Upper lobe of left lung (tissue), 6 donors: ENCODE measurements at regions not wholly inside any gene's neighbourhood (a gene's known extent, or its start where the extent isn't known, plus 50 kb on each side); places are given as distances from the start of the nearest gene placed in this dataset.

Source experiments
- ATAC-seq, 2 donors: fragments of 200-7000 bp; cut with Tn5 transposase; one replicate each; pipeline ENCODE4 v1.9.1; 2022; ENCODE audit warnings: mild to moderate bottlenecking in 2 of 2, moderate library complexity in 2 of 2; ENCODE audit not compliant: low FRiP score in 2 of 2
- DNase-seq, 2 donors: peaks; one replicate each; pipeline ENCODE4 v3.0.0-alpha.2; 2019 to 2020
- H3K27ac ChIP-seq, 4 donors: fragments of 200-600 bp; sonication (generic); one replicate each; pipeline ENCODE4 v1.5.1; 2016 to 2019
- H3K27me3 ChIP-seq, 4 donors: fragments of 200-600 bp; sonication (generic); one replicate each; pipeline ENCODE4 v1.5.1; 2017 to 2019
- H3K36me3 ChIP-seq, 4 donors: fragments of 200-600 bp; sonication (generic); one replicate each; pipeline ENCODE4 v1.5.1; 2016 to 2019
- H3K4me1 ChIP-seq, 4 donors: fragments of 200-600 bp; sonication (generic); one replicate each; pipeline ENCODE4 v1.5.1; 2018 to 2019
- H3K4me3 ChIP-seq, 4 donors: fragments of 200-600 bp; sonication (generic); one replicate each; pipeline ENCODE4 v1.5.1; 2017 to 2019; ENCODE audit warnings: mild to moderate bottlenecking in 2 of 4, moderate library complexity in 1 of 4
- H3K9me3 ChIP-seq, 4 donors: fragments of 200-600 bp; sonication (generic); one replicate each; pipeline ENCODE4 v1.5.1; 2018 to 2019
- CTCF ChIP-seq, 6 experiments: fragments of 450-650 bp in 4 of 6; fragments of 200-600 bp in 2 of 6; sonication (generic) in 2 of 6; IDR thresholded peaks; one replicate each; pipeline ENCODE4 v1.5.1; 2016 to 2019; ENCODE audit warnings: antibody characterized with exemption in 6 of 6
- EP300 ChIP-seq, 4 donors: sonication (generic); formaldehyde crosslinking; IDR thresholded peaks; one replicate each; pipeline ENCODE4 v1.5.1; 2017; ENCODE audit warnings: antibody characterized with exemption in 4 of 4, control low read depth in 2 of 4
- POLR2A ChIP-seq, 4 donors: fragments of 450-650 bp; IDR thresholded peaks; one replicate each; pipeline ENCODE4 v1.5.1; 2016 to 2017; ENCODE audit warnings: antibody characterized with exemption in 4 of 4, mild to moderate bottlenecking in 2 of 4
- POLR2AphosphoS5 ChIP-seq, 2 donors: sonication (generic); formaldehyde crosslinking; IDR thresholded peaks; one replicate each; pipeline ENCODE4 v1.5.1; 2017; ENCODE audit warnings: antibody characterized with exemption in 2 of 2
- WGBS, 2 donors: methylation state at CpG; one replicate each; pipeline ENCODE4 v1.1.5; 2017 to 2018; 5-methylcytosine and 5-hydroxymethylcytosine counted together
- donor health status: DM: no; HTN: no; CAD: no; lungs with moderate emphysema.
- donor health status: DM: no; HTN: yes; CAD: no; lungs with severe emphysema.

- no peak overlapping the region for H3K4me3 ChIP-seq
- H3K9me3 ChIP-seq = no peaks in the 10 kb centered on the region
- no peak overlapping the region for H3K27ac ChIP-seq
- no peak for ATAC-seq
- no peak for DNase-seq
- no peaks in the 10 kb centered on the region for H3K27me3 ChIP-seq
- no peaks in the 10 kb centered on the region for H3K36me3 ChIP-seq
- TF ChIP-seq EP300 (IDR thresholded peaks at IDR 0.05) = no peak
- no peak for TF ChIP-seq POLR2A (IDR thresholded peaks at IDR 0.05)
- no peak for TF ChIP-seq CTCF (IDR thresholded peaks at IDR 0.05)
- no peak for TF ChIP-seq POLR2AphosphoS5 (IDR thresholded peaks at IDR 0.05)
- H3K4me1 ChIP-seq = no peaks in the 10 kb centered on the region
- 84 to 100% methylated on average over 3 to 5 of the region's 6 CpGs for WGBS, 2 donors
These were observed 213.1 kb upstream of the SGCG start for GRCh38 chr13:22967669-22968068.

GRCh38 chr13:22979952-22980351, 200.8 kb upstream of the SGCG start:
- no peak for ATAC-seq
- H3K4me1 ChIP-seq = no peaks in the 10 kb centered on the region
- TF ChIP-seq EP300 (IDR thresholded peaks at IDR 0.05) = no peak
- TF ChIP-seq CTCF (IDR thresholded peaks at IDR 0.05) = no peak
- TF ChIP-seq POLR2AphosphoS5 (IDR thresholded peaks at IDR 0.05) = no peak
- no peak for TF ChIP-seq POLR2A (IDR thresholded peaks at IDR 0.05)
- WGBS, 2 donors = 60 to 82% methylated on average over 3 of the region's 3 CpGs
- H3K9me3 ChIP-seq = peaks cover 0 to 18% (median 9%) of the 10 kb centered on the region in 4 donors
- no peaks in the 10 kb centered on the region for H3K36me3 ChIP-seq
- no peak overlapping the region for H3K27ac ChIP-seq
- DNase-seq = no peak
- no peak overlapping the region for H3K4me3 ChIP-seq
- H3K27me3 ChIP-seq = no peaks in the 10 kb centered on the region

- no peaks in the 10 kb centered on the region for H3K4me1 ChIP-seq
- ATAC-seq (no peak), DNase-seq (no peak)
- H3K4me3 ChIP-seq = no peak overlapping the region
- TF ChIP-seq POLR2AphosphoS5 (IDR thresholded peaks at IDR 0.05) (no peak), EP300 (IDR thresholded peaks at IDR 0.05) (no peak), CTCF (IDR thresholded peaks at IDR 0.05) (no peak), POLR2A (IDR thresholded peaks at IDR 0.05) (no peak)
- no peak overlapping the region for H3K27ac ChIP-seq
- no peaks in the 10 kb centered on the region for H3K36me3 ChIP-seq
- 80 to 89% methylated on average over 2 of the region's 2 CpGs for WGBS, 2 donors
- H3K27me3 ChIP-seq = no peaks in the 10 kb centered on the region
- peaks cover 0 to 18% (median 9%) of the 10 kb centered on the region in 4 donors for H3K9me3 ChIP-seq
These were observed 199.8 kb upstream of the SGCG start for GRCh38 chr13:22980936-22981335.

- Histone ChIP-seq H3K9me3 (no peaks in the 10 kb centered on the region), H3K36me3 (no peaks in the 10 kb centered on the region), H3K27ac (no peak overlapping the region), H3K27me3 (no peaks in the 10 kb centered on the region), H3K4me3 (no peak overlapping the region), H3K4me1 (no peaks in the 10 kb centered on the region)
- DNase-seq (no peak), ATAC-seq (no peak)
- WGBS, 2 donors = 33 to 35% methylated on average over 1 of the region's 1 CpG
- TF ChIP-seq POLR2A (IDR thresholded peaks at IDR 0.05) (no peak), POLR2AphosphoS5 (IDR thresholded peaks at IDR 0.05) (no peak), EP300 (IDR thresholded peaks at IDR 0.05) (no peak), CTCF (IDR thresholded peaks at IDR 0.05) (no peak)
These were observed 187.6 kb upstream of the SGCG start for GRCh38 chr13:22993148-22993547.

- Histone ChIP-seq H3K36me3 (no peaks in the 10 kb centered on the region), H3K27ac (no peak overlapping the region), H3K4me3 (no peak overlapping the region), H3K27me3 (no peaks in the 10 kb centered on the region), H3K4me1 (no peaks in the 10 kb centered on the region), H3K9me3 (peaks cover 0 to 9% (median 4%) of the 10 kb centered on the region in 4 donors)
- ATAC-seq = no peak
- no peak for TF ChIP-seq POLR2A (IDR thresholded peaks at IDR 0.05)
- TF ChIP-seq EP300 (IDR thresholded peaks at IDR 0.05) = no peak
- TF ChIP-seq CTCF (IDR thresholded peaks at IDR 0.05) = no peak
- no peak for TF ChIP-seq POLR2AphosphoS5 (IDR thresholded peaks at IDR 0.05)
- WGBS, 2 donors = 62 to 65% methylated on average over 2 of the region's 2 CpGs
- no peak for DNase-seq
These were observed 177.3 kb upstream of the SGCG start for GRCh38 chr13:23003446-23003845.
